ENCODE measurements at regions not wholly inside any gene's neighbourhood (a gene's known extent, or its start where the extent isn't known, plus 50 kb on each side); places are given as distances from the start of the nearest gene placed in this dataset.

- no peak for TF ChIP-seq SNAI2 (CRISPR knock-in tag; IDR thresholded peaks at IDR 0.05)
- TF ChIP-seq ZFP30 (CRISPR knock-in tag; IDR thresholded peaks at IDR 0.05), result no peak
- no peak for TF ChIP-seq CSDC2 (CRISPR knock-in tag; IDR thresholded peaks at IDR 0.05)
- TF ChIP-seq, protein P1, sequence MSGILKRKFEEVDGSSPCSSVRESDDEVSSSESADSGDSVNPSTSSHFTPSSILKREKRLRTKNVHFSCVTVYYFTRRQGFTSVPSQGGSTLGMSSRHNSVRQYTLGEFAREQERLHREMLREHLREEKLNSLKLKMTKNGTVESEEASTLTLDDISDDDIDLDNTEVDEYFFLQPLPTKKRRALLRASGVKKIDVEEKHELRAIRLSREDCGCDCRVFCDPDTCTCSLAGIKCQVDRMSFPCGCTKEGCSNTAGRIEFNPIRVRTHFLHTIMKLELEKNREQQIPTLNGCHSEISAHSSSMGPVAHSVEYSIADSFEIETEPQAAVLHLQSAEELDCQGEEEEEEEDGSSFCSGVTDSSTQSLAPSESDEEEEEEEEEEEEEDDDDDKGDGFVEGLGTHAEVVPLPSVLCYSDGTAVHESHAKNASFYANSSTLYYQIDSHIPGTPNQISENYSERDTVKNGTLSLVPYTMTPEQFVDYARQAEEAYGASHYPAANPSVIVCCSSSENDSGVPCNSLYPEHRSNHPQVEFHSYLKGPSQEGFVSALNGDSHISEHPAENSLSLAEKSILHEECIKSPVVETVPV (CRISPR knock-in tag; IDR thresholded peaks at IDR 0.05), result no peak
- TF ChIP-seq TSHZ2 (CRISPR knock-in tag; IDR thresholded peaks at IDR 0.05), result no peak
- no peak for TF ChIP-seq ZFP3 (CRISPR knock-in tag; IDR thresholded peaks at IDR 0.05)
- TF ChIP-seq ARNTL (CRISPR knock-in tag; IDR thresholded peaks at IDR 0.05; ENCODE audit: borderline replicate concordance, low read depth), result no peak
- TF ChIP-seq ISL1 (CRISPR knock-in tag; IDR thresholded peaks at IDR 0.05), result no peak
- TF ChIP-seq ZNF8 (CRISPR knock-in tag; IDR thresholded peaks at IDR 0.05), result no peak
- TF ChIP-seq ZNF565 (CRISPR knock-in tag; conservative IDR thresholded peaks at IDR 0.05; ENCODE audit: low read depth), result no peak
- no peak for TF ChIP-seq PPARA (CRISPR knock-in tag; IDR thresholded peaks at IDR 0.05; ENCODE audit: borderline replicate concordance)
- TF ChIP-seq ESRRG (CRISPR knock-in tag; IDR thresholded peaks at IDR 0.05), result no peak
- ATAC-seq, result no peak
These were observed 609.1 kb upstream of the SYT4 start for GRCh38 chr18:43886341-43886740.

DNA sequence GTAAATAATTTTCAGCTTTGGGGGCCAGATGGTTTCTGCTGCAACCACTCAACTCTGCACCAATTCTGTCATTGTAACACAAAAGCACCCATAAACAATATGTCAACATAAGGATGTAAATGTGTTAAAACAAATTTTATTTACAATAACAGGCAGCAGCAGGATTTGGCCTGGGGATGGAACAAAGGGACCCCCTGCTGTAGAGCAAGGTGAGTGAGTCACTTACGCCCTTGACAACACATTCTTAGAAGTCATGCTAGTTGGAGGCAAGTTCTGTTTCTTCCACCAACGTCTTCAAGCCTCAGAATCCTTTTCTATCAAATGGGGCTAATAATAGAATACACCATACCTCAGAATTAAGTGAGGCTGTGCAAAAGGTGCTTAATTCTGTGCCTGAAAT, 610.2 kb upstream of the SYT4 start:
- TF ChIP-seq CREB5 (CRISPR knock-in tag; IDR thresholded peaks at IDR 0.05; ENCODE audit: low read depth) (no peak), ESRRG (CRISPR knock-in tag; IDR thresholded peaks at IDR 0.05) (no peak), ZNF8 (CRISPR knock-in tag; IDR thresholded peaks at IDR 0.05) (no peak), RARB (CRISPR knock-in tag; IDR thresholded peaks at IDR 0.05) (no peak), PPARA (CRISPR knock-in tag; IDR thresholded peaks at IDR 0.05; ENCODE audit: borderline replicate concordance) (no peak), ZNF565 (CRISPR knock-in tag; conservative IDR thresholded peaks at IDR 0.05; ENCODE audit: low read depth) (no peak), TCF4 (CRISPR knock-in tag; IDR thresholded peaks at IDR 0.05; ENCODE audit: borderline replicate concordance) (no peak), GLIS3 (CRISPR knock-in tag; IDR thresholded peaks at IDR 0.05) (no peak), CSDC2 (CRISPR knock-in tag; IDR thresholded peaks at IDR 0.05) (no peak)
- TF ChIP-seq, protein P1 (CRISPR knock-in tag; IDR thresholded peaks at IDR 0.05), result no peak
- ATAC-seq, result no peak

DNA sequence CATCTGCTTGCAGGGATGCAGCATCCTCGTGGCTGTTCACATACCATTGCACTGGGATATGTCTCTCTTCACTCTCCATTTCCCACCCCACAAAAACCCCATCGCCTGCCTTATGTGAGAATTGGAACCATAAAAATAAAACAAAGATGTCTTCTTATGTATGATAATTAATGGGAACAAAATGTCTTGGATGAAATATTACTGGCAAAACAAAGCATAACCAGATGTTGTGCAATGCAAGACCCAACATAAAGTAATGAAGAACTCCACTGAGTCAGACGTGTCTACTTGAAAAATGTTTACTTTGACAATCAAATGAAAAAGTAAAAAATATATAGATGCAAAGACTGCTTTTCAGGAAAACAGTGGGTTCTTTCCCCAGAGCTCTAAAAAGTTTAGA, 611.3 kb upstream of the SYT4 start:
- ATAC-seq, result no peak
- TF ChIP-seq CREB5 (CRISPR knock-in tag; IDR thresholded peaks at IDR 0.05; ENCODE audit: low read depth) (no peak), ESRRG (CRISPR knock-in tag; IDR thresholded peaks at IDR 0.05) (no peak), ZFP30 (CRISPR knock-in tag; IDR thresholded peaks at IDR 0.05) (no peak), ZNF565 (CRISPR knock-in tag; conservative IDR thresholded peaks at IDR 0.05; ENCODE audit: low read depth) (no peak), GLIS3 (CRISPR knock-in tag; IDR thresholded peaks at IDR 0.05) (no peak), ZC3H10 (CRISPR knock-in tag; IDR thresholded peaks at IDR 0.05) (no peak), CSDC2 (CRISPR knock-in tag; IDR thresholded peaks at IDR 0.05) (no peak), BACH2 (CRISPR knock-in tag; IDR thresholded peaks at IDR 0.05; ENCODE audit: borderline replicate concordance) (no peak), ARNTL (CRISPR knock-in tag; IDR thresholded peaks at IDR 0.05; ENCODE audit: borderline replicate concordance, low read depth) (no peak), TSHZ2 (CRISPR knock-in tag; IDR thresholded peaks at IDR 0.05) (no peak), ZNF8 (CRISPR knock-in tag; IDR thresholded peaks at IDR 0.05) (no peak)
- TF ChIP-seq, protein P2, sequence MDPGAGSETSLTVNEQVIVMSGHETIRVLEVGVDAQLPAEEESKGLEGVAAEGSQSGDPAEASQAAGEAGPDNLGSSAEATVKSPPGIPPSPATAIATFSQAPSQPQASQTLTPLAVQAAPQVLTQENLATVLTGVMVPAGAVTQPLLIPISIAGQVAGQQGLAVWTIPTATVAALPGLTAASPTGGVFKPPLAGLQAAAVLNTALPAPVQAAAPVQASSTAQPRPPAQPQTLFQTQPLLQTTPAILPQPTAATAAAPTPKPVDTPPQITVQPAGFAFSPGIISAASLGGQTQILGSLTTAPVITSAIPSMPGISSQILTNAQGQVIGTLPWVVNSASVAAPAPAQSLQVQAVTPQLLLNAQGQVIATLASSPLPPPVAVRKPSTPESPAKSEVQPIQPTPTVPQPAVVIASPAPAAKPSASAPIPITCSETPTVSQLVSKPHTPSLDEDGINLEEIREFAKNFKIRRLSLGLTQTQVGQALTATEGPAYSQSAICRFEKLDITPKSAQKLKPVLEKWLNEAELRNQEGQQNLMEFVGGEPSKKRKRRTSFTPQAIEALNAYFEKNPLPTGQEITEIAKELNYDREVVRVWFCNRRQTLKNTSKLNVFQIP (CRISPR knock-in tag; IDR thresholded peaks at IDR 0.05; ENCODE audit: borderline replicate concordance, low read depth), result no peak

Measured in SK-N-SH treated with all-trans-retinoic acid at 6 μM for 48 hours (cell line).